MG63 (cell line): ENCODE measurements at regions not wholly inside any gene's neighbourhood (a gene's known extent, or its start where the extent isn't known, plus 50 kb on each side); places are given as distances from the start of the nearest gene placed in this dataset.
"Not testable (repeated sequence)": the region's sequence is repeated elsewhere in the genome, so short reads cannot be mapped to it uniquely, and the experiment has no call there.

Experiments used
- DNase-seq: peaks from one replicate; pipeline ENCODE4 v3.0.0-alpha.2; 2020
- H3K27me3 ChIP-seq: fragments of 250-450 bp; sonication (Bioruptor Pico); 2 replicates; pipeline ENCODE4 v1.5.1; 2020; ENCODE audit warnings: mild to moderate bottlenecking, moderate library complexity
- H3K36me3 ChIP-seq: fragments of 250-450 bp; sonication (Bioruptor Pico); 2 replicates; pipeline ENCODE4 v1.5.1; 2020; ENCODE audit warnings: mild to moderate bottlenecking, moderate library complexity
- H3K4me3 ChIP-seq: fragments of 250-450 bp; sonication (Bioruptor Pico); 2 replicates; pipeline ENCODE4 v1.5.1; 2020; ENCODE audit warnings: mild to moderate bottlenecking, moderate library complexity
- H3K9me3 ChIP-seq: fragments of 250-450 bp; sonication (Bioruptor Pico); 2 replicates; pipeline ENCODE4 v1.5.1; 2020; ENCODE audit warnings: mild to moderate bottlenecking, moderate library complexity

GRCh38 chr12:33832900-33833299 is 189.4 kb upstream of the ALG10 start:
- Histone ChIP-seq H3K4me3 (no peak overlapping the region), H3K9me3 (no peaks in the 10 kb centered on the region), H3K36me3 (no peaks in the 10 kb centered on the region), H3K27me3 (no peaks in the 10 kb centered on the region; the same call in 1 of the 2 replicates)
- no peak for DNase-seq

GRCh38 chr12:33834672-33835071 is 187.6 kb upstream of the ALG10 start:
- DNase-seq = no peak
- Histone ChIP-seq H3K27me3 (no peaks in the 10 kb centered on the region; the same call in 1 of the 2 replicates), H3K4me3 (no peak overlapping the region), H3K9me3 (no peaks in the 10 kb centered on the region), H3K36me3 (no peaks in the 10 kb centered on the region)

GRCh38 chr12:33876618-33877017 is 145.7 kb upstream of the ALG10 start:
- H3K4me3 ChIP-seq = no peak overlapping the region
- no peaks in the 10 kb centered on the region; the same call in 1 of the 2 replicates for H3K9me3 ChIP-seq
- no peaks in the 10 kb centered on the region for H3K27me3 ChIP-seq
- DNase-seq = no peak
- no peaks in the 10 kb centered on the region for H3K36me3 ChIP-seq

- no peak for DNase-seq
- no peaks in the 10 kb centered on the region for H3K27me3 ChIP-seq
- H3K4me3 ChIP-seq = no peak overlapping the region
- no peaks in the 10 kb centered on the region for H3K36me3 ChIP-seq
- H3K9me3 ChIP-seq = no peaks in the 10 kb centered on the region
Observed at GRCh38 chr12:33892425-33892824, 129.9 kb upstream of the ALG10 start.

DNA sequence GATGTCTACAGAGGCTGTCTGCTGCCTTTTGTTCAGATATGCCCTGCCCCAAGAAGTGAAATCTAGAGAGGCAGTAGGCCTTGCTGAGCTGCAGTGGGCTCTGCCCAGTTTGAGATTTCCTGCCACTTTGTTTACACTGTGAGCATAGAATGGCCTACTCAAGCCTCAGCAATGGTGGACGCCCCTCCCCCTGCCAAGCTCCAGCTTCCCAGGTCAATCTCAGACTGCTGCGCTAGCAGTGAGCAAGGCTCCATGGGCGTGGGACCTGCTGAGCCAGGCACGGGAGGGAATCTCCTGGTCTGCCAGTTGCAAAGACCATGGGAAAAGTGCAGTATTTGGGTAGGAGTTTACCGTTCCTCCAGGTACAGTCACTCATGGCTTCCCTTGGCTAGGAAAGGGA is 101.8 kb upstream of the ALG10 start:
- H3K4me3 ChIP-seq, H3K9me3 ChIP-seq, DNase-seq, H3K36me3 ChIP-seq, H3K27me3 ChIP-seq: not testable (repeated sequence)

DNA sequence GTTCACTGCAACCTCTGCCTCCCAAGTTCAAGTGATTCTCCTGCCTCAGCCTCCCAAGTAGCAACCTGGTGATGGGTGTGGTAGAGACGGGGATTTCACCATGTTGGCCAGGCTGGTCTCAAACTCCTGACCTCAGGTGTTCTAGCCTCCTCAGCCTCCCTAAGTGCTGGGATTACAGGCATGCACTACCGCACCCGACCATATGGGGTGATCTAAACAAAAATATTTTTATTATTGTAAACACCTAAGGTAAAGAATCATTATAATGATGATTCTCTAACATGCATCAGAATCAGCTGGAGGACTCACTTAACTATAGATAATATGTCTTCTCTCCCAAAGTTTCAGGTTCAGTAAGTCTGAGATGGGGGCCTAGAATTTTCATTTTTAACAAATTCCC is 96.2 kb upstream of the ALG10 start:
- H3K27me3 ChIP-seq = no peaks in the 10 kb centered on the region
- no peak overlapping the region for H3K4me3 ChIP-seq
- no peaks in the 10 kb centered on the region for H3K36me3 ChIP-seq
- no peaks in the 10 kb centered on the region for H3K9me3 ChIP-seq
- no peak for DNase-seq

- not testable (repeated sequence) for H3K4me3 ChIP-seq, H3K36me3 ChIP-seq, DNase-seq, H3K27me3 ChIP-seq, H3K9me3 ChIP-seq
Observed at GRCh38 chr12:33937669-33938068, 84.6 kb upstream of the ALG10 start.

- H3K9me3 ChIP-seq = no peaks in the 10 kb centered on the region
- no peaks in the 10 kb centered on the region for H3K27me3 ChIP-seq
- H3K4me3 ChIP-seq = no peak overlapping the region
- H3K36me3 ChIP-seq = no peaks in the 10 kb centered on the region
- no peak for DNase-seq
Observed at GRCh38 chr12:33942172-33942571, 80.1 kb upstream of the ALG10 start.

- H3K9me3 ChIP-seq = no peaks in the 10 kb centered on the region; the same call in 1 of the 2 replicates
- H3K27me3 ChIP-seq = no peaks in the 10 kb centered on the region
- H3K4me3 ChIP-seq = no peak overlapping the region
- no peak for DNase-seq
- H3K36me3 ChIP-seq = no peaks in the 10 kb centered on the region
Observed at GRCh38 chr12:33944703-33945437, 77.4 kb upstream of the ALG10 start.

GRCh38 chr12:33945438-33945784 is 76.9 kb upstream of the ALG10 start:
- Histone ChIP-seq H3K9me3 (no peaks in the 10 kb centered on the region; the same call in 1 of the 2 replicates), H3K4me3 (no peak overlapping the region), H3K27me3 (no peaks in the 10 kb centered on the region), H3K36me3 (no peaks in the 10 kb centered on the region)
- DNase-seq = no peak

DNA sequence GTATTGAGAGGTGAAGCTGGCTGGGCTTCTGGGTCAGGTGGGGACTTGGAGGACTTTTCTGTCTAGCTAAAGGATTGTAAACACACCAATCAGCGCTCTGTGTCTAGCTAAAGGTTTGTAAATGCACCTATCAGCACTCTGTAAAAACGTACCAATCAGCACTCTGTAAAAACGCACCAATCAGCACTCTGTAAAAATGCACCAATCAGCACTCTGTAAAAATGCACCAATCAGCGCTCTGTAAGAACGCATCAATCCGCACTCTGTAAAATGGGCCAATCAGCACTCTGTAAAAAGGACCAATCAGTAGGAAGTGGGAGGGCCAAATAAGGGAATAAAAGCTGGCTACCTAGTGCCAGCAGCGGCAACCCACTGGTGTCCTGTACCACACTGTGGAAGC is 56.1 kb upstream of the ALG10 start:
- not testable (repeated sequence) for H3K27me3 ChIP-seq, H3K9me3 ChIP-seq, H3K4me3 ChIP-seq, DNase-seq, H3K36me3 ChIP-seq

DNA sequence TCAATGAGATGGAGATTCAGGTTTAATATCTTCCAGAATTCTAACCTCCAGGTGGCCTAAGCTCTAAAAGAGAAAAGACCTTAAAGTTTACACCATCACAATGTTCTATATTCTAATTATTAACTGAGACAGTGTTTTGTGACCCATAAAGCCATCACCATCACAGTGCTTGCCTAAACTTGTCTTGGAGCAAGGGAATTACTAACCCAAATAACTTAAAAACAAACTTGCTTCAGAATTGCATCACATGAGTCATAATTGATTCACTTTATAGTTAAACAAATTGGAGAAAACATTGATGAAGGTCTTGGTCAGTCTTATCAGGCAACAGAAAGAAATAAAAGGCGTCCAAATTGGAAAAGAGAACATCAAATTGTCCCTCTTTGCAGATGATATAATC is 54.5 kb upstream of the ALG10 start:
- H3K36me3 ChIP-seq = no peaks in the 10 kb centered on the region
- H3K27me3 ChIP-seq = no peaks in the 10 kb centered on the region
- no peaks in the 10 kb centered on the region for H3K9me3 ChIP-seq
- no peak overlapping the region for H3K4me3 ChIP-seq
- DNase-seq = no peak
